MCF 10A (cell line): ENCODE measurements at regions not wholly inside any gene's neighbourhood (a gene's known extent, or its start where the extent isn't known, plus 50 kb on each side); places are given as distances from the start of the nearest gene placed in this dataset.

Experiments used
- BruUV-seq: library from RNA; stranded (reverse); fragments of 400-500 nt; replicated peaks from 2 replicates; lab custom pipeline; 2021; lab: Mats Ljungman, UMichigan
- CTCF ChIA-PET: fragments of 300-600 bp; sonication (Branson Sonifier 250); formaldehyde crosslinking; extraction: SDS; loops from one replicate; lab custom pipeline; 2021; ENCODE audit warnings: antibody characterized with exemption, inconsistent platforms; lab: Yijun Ruan, JAX
- POLR2A ChIA-PET: fragments of 300-600, 350-650 bp; sonication (Branson Sonifier 250); formaldehyde crosslinking; extraction: SDS; loops from one replicate; lab custom pipeline; 2020; ENCODE audit warnings: antibody characterized with exemption, inconsistent platforms; lab: Yijun Ruan, JAX
- DNase-seq: peaks from one replicate; pipeline ENCODE4 v3.0.0-alpha.2; 2018; ENCODE audit not compliant: unreplicated experiment
- H3K27ac Mint-ChIP-seq: one replicate; pipeline ENCODE4 v1.8.0; 2022; ENCODE audit warnings: mild to moderate bottlenecking, low read depth, mixed read lengths; ENCODE audit not compliant: unreplicated experiment
- H3K27me3 Mint-ChIP-seq: one replicate; pipeline ENCODE4 v1.8.0; 2022; ENCODE audit warnings: mixed read lengths; ENCODE audit not compliant: insufficient read depth, unreplicated experiment
- H3K36me3 Mint-ChIP-seq: one replicate; pipeline ENCODE4 v1.8.0; 2022; ENCODE audit warnings: mild to moderate bottlenecking, moderate library complexity, mixed read lengths; ENCODE audit not compliant: insufficient read depth, unreplicated experiment
- H3K4me1 Mint-ChIP-seq: one replicate; pipeline ENCODE4 v1.8.0; 2022; ENCODE audit warnings: mixed read lengths; ENCODE audit not compliant: insufficient read depth, unreplicated experiment
- H3K4me3 Mint-ChIP-seq: one replicate; pipeline ENCODE4 v1.8.0; 2022; ENCODE audit warnings: mild to moderate bottlenecking, moderate library complexity, mixed read lengths; ENCODE audit not compliant: unreplicated experiment
- H3K9me3 Mint-ChIP-seq: one replicate; pipeline ENCODE4 v1.8.0; 2022; ENCODE audit warnings: mixed read lengths; ENCODE audit not compliant: unreplicated experiment
- intact Hi-C: fragments of 100-400 bp; cut with micrococcal nuclease; formaldehyde crosslinking; loops from 2 replicates; pipeline ENCODE4 v1.14.1; 2022
- TF ChIP-seq, protein P1 (sequence below): fragments of 200-600 bp; IDR thresholded peaks from one replicate; pipeline ENCODE4 v1.8.0; 2022; ENCODE audit warnings: antibody characterized with exemption, mild to moderate bottlenecking; ENCODE audit not compliant: unreplicated experiment

DNA sequence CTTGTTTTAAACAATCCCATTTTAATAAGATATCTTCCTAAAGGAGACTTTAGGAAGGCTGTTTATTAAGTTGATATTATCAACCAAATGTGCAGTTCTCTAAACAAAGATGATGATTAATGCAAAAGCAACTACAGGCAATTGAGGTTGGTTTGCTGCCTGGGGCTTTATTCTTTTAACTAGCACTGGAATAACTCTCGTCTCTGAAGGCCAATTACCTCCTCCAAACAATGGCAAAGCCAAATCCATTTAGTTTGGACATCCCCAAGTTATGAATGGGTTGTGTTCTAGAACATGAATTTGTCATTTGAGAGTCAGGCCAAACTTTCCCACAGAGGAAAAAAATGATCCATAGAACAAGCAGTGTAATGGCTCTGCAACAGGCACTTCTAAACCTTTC lies 114.1 kb downstream of the SLC16A9 start:
- BruUV-seq = no TSS peak
- H3K27me3 Mint-ChIP-seq = no peaks in the 10 kb centered on the region
- TF ChIP-seq, protein P1, sequence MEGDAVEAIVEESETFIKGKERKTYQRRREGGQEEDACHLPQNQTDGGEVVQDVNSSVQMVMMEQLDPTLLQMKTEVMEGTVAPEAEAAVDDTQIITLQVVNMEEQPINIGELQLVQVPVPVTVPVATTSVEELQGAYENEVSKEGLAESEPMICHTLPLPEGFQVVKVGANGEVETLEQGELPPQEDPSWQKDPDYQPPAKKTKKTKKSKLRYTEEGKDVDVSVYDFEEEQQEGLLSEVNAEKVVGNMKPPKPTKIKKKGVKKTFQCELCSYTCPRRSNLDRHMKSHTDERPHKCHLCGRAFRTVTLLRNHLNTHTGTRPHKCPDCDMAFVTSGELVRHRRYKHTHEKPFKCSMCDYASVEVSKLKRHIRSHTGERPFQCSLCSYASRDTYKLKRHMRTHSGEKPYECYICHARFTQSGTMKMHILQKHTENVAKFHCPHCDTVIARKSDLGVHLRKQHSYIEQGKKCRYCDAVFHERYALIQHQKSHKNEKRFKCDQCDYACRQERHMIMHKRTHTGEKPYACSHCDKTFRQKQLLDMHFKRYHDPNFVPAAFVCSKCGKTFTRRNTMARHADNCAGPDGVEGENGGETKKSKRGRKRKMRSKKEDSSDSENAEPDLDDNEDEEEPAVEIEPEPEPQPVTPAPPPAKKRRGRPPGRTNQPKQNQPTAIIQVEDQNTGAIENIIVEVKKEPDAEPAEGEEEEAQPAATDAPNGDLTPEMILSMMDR = no peak
- ChIA-PET POLR2A (no interaction called here), CTCF (no interaction called here)
- DNase-seq = no peak
- intact Hi-C loops = no loop called here
- peaks cover 5% of the 10 kb centered on the region for H3K36me3 Mint-ChIP-seq
- no peak overlapping the region for H3K27ac Mint-ChIP-seq
- no peak overlapping the region for H3K4me3 Mint-ChIP-seq
- H3K9me3 Mint-ChIP-seq = no peaks in the 10 kb centered on the region
- H3K4me1 Mint-ChIP-seq = no peaks in the 10 kb centered on the region

DNA sequence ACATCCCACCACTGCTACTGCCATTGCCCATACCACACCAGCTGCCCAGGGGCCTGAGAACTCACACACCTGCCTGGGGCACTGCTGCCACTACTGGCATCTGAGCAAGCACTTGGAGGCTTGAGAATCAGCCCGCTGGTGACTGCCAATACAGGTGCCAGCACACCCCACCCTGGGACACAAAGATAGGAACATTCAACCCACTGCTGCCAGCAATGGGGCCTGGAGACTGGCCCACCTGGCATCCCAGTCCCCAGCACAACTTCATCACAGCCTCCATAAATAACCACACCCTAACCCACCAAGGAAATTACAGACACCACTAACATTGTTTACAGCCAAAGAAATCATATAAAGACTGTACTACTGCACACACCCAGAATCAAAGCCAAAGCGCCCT lies 115.9 kb downstream of the SLC16A9 start:
- POLR2A ChIA-PET = no interaction called here
- peaks cover 5% of the 10 kb centered on the region for H3K36me3 Mint-ChIP-seq
- H3K9me3 Mint-ChIP-seq = no peaks in the 10 kb centered on the region
- no peak for DNase-seq
- H3K4me3 Mint-ChIP-seq = no peak overlapping the region
- CTCF ChIA-PET = interaction anchor here (1.4 kb wide), 1 partner anchor 11 kb away, joined by 9 read pairs; no protein-coding TSS in a partner anchor
- no TSS peak for BruUV-seq
- H3K27me3 Mint-ChIP-seq = no peaks in the 10 kb centered on the region
- no peak overlapping the region for H3K27ac Mint-ChIP-seq
- intact Hi-C loops = no loop called here
- H3K4me1 Mint-ChIP-seq = no peaks in the 10 kb centered on the region
- TF ChIP-seq, protein P1 = no peak

DNA sequence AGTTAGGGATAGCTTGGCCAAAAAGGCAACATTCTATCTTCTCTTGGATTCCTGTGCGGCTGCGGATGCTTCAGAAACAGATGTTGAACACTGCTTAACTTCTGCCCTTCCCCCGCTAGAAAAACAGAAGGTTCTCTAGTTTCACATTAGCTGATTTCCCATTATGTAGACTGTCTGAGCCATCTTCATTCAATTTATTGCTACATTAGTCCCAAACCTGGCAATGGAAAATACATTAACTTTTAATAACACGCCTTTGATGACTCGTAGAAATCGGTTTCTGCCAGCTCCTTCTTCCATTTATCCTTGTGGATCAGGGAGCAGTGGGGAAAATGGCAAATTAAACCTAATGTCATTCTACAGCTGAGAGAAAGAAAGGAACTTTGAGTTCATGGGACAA lies 119.9 kb downstream of the SLC16A9 start:
- Mint-ChIP-seq H3K9me3 (no peaks in the 10 kb centered on the region), H3K27me3 (no peaks in the 10 kb centered on the region), H3K36me3 (no peaks in the 10 kb centered on the region), H3K4me3 (no peak overlapping the region), H3K27ac (no peak overlapping the region), H3K4me1 (peaks cover 5% of the 10 kb centered on the region)
- ChIA-PET POLR2A (interaction anchor here (1.5 kb wide), 1 partner anchor 9 kb away, joined by 4 read pairs; no protein-coding TSS in a partner anchor), CTCF (interaction anchor here (0.7 to 1.3 kb wide), 5 partner anchors 8 to 236 kb away, joined by 3 to 6 read pairs (median 4); no protein-coding TSS in a partner anchor)
- intact Hi-C loops = no loop called here
- TF ChIP-seq, protein P1 = no peak
- no peak for DNase-seq
- no TSS peak for BruUV-seq

DNA sequence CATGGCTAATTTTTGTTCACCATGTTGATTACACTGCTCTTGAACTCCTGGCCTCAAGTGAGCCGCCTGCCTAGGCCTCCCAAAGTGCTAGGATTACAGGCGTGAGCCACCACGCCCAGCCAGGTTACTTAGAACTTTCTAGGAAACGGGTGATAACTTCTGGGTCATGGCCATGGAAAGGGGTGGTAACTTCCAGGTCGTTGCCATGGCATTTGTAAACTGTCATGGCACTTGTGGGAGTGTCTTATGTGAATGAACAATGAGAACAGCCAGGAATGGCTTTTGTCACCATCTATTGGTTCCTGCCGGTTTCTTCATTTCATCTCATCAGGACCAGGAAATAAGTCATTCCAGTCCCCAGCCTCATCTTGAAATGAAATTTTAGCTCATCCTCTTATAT lies 120.9 kb downstream of the SLC16A9 start:
- TF ChIP-seq, protein P1 = no peak
- Mint-ChIP-seq H3K9me3 (no peaks in the 10 kb centered on the region), H3K36me3 (no peaks in the 10 kb centered on the region), H3K27me3 (no peaks in the 10 kb centered on the region), H3K4me1 (peaks cover 5% of the 10 kb centered on the region), H3K4me3 (no peak overlapping the region), H3K27ac (no peak overlapping the region)
- CTCF ChIA-PET = interaction anchor here (0.7 to 1.7 kb wide), 5 partner anchors 8 to 637 kb away, joined by 3 to 8 read pairs (median 3); no protein-coding TSS in a partner anchor
- intact Hi-C loops = no loop called here
- no peak for DNase-seq
- BruUV-seq = no TSS peak
- POLR2A ChIA-PET = interaction anchor here (1.5 kb wide), 1 partner anchor 8 kb away, joined by 4 read pairs; no protein-coding TSS in a partner anchor
